WI38 (cell line): ENCODE measurements at regions not wholly inside any gene's neighbourhood (a gene's known extent, or its start where the extent isn't known, plus 50 kb on each side); places are given as distances from the start of the nearest gene placed in this dataset.

Experiments
- H3K4me3 ChIP-seq: 2 replicates; pipeline ENCODE4 v1.5.1; 2011; ENCODE audit warnings: low read depth, mild to moderate bottlenecking, control low read depth, low read length
- TF ChIP-seq, protein P1 (sequence below): IDR thresholded peaks from 2 replicates; pipeline ENCODE4 v1.5.1; 2012; ENCODE audit warnings: low read depth, mild to moderate bottlenecking, control low read depth, low read length

DNA sequence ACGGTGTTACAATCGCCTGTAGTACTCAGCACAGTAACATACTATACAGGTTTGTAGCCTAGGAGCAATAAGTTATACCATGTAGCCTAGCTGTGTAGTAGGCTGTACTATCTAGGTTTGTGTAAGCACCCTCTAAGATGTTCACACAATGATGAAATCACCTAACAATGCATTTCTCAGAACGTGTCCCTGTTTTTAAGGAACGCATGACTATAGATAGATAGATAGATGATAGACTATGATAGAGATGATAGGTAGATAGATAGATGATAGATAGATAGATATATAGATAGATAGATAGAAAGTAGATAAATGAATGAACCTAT is 203.9 kb downstream of the FAM76B start:
- no peak overlapping the region for H3K4me3 ChIP-seq
- TF ChIP-seq, protein P1, sequence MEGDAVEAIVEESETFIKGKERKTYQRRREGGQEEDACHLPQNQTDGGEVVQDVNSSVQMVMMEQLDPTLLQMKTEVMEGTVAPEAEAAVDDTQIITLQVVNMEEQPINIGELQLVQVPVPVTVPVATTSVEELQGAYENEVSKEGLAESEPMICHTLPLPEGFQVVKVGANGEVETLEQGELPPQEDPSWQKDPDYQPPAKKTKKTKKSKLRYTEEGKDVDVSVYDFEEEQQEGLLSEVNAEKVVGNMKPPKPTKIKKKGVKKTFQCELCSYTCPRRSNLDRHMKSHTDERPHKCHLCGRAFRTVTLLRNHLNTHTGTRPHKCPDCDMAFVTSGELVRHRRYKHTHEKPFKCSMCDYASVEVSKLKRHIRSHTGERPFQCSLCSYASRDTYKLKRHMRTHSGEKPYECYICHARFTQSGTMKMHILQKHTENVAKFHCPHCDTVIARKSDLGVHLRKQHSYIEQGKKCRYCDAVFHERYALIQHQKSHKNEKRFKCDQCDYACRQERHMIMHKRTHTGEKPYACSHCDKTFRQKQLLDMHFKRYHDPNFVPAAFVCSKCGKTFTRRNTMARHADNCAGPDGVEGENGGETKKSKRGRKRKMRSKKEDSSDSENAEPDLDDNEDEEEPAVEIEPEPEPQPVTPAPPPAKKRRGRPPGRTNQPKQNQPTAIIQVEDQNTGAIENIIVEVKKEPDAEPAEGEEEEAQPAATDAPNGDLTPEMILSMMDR, result no peak

DNA sequence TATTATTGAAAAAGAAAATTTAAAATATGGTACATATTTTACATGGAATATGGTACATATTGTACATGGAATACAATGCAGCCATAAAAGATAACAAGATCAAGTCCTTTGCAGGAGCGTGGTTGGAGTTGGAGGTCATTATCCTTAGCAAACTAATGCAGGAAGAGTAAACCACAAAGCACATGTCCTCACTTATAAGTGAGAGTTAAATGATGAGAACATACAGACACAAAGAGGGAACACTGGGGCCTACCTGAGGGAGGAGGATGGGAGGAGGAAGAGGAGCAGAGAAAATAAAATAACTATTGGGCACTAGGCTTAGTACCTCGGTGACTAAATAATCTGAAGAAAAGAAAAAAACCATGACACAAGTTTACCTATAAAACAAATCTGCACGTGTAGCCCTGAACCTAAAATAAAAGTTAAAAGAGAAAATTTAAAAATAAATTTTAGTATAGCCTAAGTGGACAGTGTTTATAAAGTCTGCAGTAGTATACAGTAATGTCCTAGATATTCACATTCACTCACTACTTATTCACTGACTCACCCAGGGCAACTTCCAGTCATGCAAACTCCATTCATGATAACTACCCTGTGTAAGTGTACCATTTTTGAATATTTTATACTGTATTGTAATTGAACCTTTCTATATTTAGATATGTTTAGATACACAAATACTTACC is 204.4 kb downstream of the FAM76B start:
- TF ChIP-seq, protein P1, result no peak
- no peak overlapping the region for H3K4me3 ChIP-seq

DNA sequence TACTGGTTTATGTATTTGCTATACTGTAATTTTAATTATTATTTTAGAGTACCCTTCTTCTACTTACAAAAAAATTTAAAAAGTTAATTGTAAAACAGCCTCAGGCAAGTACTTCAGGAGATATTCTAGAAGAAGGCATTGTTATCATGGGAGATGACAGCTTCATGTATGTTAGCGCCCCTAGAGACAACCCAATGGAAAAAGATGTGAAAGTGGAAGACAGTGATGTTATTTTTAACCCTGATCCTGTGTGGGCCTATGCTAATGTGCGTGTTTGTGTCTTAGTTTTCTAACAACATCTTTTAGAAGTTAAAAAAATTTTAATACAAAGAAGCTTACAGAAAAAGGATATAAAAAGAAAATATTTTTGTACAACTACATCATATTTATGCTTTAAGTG is 205.0 kb downstream of the FAM76B start:
- no peak overlapping the region for H3K4me3 ChIP-seq
- TF ChIP-seq, protein P1, result no peak

DNA sequence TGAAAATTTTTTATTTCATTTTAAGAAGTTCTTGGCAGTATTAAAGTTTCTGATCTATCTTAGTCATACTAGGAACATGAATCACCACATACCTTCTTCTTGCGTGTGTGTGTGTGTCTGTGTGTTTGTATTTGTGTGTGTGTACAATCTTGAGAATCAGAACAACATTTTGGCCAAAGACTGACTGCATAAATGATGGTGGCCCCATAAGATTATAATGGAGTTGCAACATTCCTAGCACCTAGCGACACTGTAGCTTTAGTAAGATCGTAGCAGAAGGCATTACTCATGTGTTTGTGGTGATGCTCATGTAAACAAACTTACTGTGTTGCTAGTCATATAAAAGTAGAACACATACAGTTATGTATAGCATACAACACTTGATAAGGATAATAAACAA is 205.4 kb downstream of the FAM76B start:
- TF ChIP-seq, protein P1, result no peak
- H3K4me3 ChIP-seq, result no peak overlapping the region

DNA sequence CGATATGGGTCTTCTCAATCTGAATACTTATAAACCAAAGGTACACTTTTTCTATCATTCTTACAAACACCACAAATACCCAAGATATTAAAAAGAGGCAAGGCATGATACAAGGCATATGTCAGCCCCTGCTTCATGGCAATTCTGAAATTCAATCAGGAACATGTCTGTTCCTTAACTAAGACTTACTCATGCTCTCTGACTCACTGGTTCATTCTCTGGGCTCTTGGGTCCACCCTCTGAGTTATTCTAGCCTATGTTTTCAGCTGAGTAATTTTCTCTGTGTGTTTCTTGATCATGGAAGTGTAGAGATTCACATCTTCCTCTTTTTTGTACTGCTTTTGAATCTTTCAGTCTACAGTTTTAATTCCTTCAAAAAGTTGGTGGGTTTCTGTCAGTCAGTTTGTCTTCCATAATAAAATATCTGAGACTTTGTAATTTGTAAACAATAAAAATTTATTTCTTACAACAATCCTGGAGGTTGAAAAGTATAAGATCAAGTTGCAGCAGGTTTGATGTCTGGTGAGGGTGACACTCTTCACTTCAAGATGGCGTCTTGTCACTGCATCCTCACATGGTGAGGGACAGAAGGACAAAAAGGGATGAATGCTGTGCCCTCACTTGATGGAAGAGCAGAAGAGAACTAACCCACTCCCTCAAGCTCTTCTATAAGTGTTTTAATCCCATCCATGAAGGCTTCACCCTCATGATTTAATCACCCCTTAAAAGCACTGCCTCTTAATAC is 211.7 kb downstream of the FAM76B start:
- no peak overlapping the region for H3K4me3 ChIP-seq
- TF ChIP-seq, protein P1, result no peak

DNA sequence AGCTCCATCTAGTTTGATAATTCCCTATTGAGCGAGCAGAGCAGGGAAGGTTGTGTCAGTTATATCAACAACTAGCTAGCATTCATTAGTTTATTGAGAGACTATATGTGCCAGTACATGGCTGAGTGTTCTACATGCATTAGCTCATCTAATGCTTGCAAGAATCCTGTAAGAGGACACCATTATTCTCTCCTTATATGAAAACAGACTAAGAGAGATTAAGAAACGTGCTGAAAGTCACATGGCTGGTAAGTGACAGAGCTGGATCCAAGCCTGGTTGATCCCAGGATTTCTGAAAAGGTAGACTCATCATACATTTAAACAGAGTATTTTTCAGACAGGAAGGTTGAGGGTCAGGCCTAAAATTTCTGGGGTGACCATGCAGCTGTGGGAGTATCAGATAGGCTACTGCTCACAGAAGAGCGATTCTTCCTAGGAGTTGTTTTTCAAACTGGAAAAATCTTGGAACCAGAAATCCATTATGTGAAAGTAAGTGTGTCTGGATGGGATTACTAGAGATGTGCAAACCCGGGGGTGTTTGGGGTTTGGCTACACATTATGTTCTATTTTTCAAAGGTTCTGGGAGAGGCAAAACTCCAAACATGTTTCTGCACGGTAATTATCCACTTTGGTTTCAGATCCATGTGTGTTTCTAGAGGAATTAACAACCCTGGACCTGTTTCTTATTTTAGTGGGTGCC is 213.3 kb downstream of the FAM76B start:
- no peak overlapping the region for H3K4me3 ChIP-seq
- TF ChIP-seq, protein P1, result no peak

DNA sequence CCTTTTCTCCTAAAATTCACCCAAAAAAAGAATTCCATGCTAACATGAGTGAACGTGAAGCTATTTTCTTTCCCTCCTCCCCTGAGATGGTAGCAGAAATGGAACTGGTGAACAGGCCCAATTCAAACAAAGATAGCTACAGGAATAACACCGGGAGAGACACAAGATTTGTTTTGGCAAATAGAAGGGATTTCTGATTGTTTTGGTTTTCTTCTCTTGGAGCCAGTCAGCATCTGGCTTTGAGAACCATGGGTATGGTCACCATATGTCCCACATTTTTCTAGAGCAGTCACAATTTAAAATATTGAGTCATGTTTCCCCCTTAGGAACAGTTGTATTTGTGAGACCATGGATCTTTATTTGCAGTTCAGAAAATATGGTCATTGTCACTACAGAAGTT is 214.1 kb downstream of the FAM76B start:
- TF ChIP-seq, protein P1, result no peak
- no peak overlapping the region for H3K4me3 ChIP-seq
